ENCODE measurements at regions not wholly inside any gene's neighbourhood (a gene's known extent, or its start where the extent isn't known, plus 50 kb on each side); places are given as distances from the start of the nearest gene placed in this dataset.

DNA sequence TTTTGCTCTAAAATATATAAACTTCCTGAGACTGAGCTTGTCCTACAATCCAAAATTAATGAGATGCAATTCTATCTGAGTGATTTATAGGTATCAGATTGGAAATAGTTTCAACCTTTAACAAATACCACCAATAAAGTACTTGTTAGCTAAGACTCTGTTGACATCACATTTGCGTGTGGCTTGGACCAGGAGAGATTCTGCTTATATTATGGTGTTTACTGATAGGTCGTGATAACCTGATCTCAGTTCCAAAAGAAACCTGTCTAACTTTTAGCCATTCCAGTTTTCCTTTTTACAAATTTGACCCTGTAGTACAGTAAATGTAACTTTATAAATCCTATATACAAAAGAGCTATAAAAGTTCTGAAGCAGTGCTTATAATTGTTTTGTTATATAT, 78.4 kb upstream of the ABCA12 start (continued):
- TF ChIP-seq, protein P1, sequence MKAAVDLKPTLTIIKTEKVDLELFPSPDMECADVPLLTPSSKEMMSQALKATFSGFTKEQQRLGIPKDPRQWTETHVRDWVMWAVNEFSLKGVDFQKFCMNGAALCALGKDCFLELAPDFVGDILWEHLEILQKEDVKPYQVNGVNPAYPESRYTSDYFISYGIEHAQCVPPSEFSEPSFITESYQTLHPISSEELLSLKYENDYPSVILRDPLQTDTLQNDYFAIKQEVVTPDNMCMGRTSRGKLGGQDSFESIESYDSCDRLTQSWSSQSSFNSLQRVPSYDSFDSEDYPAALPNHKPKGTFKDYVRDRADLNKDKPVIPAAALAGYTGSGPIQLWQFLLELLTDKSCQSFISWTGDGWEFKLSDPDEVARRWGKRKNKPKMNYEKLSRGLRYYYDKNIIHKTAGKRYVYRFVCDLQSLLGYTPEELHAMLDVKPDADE (IDR thresholded peaks at IDR 0.05) = no peak
- TF ChIP-seq EZH2phosphoT487 (IDR thresholded peaks at IDR 0.05; ENCODE audit: unreplicated experiment) = no peak
- TF ChIP-seq NANOG (IDR thresholded peaks at IDR 0.05; ENCODE audit: borderline replicate concordance) = no peak
- TF ChIP-seq POLR2AphosphoS5 (IDR thresholded peaks at IDR 0.05; ENCODE audit: low read depth) = no peak
- TF ChIP-seq EZH2 (IDR thresholded peaks at IDR 0.05; ENCODE audit: low read depth, unreplicated experiment) = no peak

DNA sequence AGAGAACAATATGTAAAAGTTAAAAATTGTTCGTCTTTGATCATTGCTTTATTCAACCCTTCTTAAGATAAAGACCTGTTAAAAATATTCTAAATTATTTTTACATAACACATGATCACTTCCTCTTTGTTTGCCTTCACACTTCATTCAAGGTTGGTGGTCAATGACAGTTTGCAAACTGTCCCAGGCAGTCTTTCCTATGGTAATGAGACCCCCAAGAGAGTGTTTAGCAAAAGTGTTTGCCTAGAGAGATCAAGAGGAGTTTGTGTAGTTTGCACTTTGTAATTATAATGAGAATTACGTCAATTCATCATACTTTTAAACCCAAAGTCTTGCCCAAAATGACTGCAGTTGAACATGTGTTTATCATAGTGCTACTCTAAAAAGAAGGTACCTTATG, 77.2 kb upstream of the ABCA12 start:
- H2AFZ ChIP-seq = no peak overlapping the region
- ATAC-seq = no peak
- Mint-ChIP-seq H3K27me3 (ENCODE audit: insufficient read depth, low read depth, poor library complexity) (peaks cover 43% of the 10 kb centered on the region), H3K27ac (no peak overlapping the region), H3K36me3 (ENCODE audit: low read depth) (peaks cover 32% of the 10 kb centered on the region), H3K9me3 (peaks cover 76% of the 10 kb centered on the region), H3K4me3 (no peak overlapping the region), H3K4me1 (no peaks in the 10 kb centered on the region)
- TF ChIP-seq NANOG (IDR thresholded peaks at IDR 0.05; ENCODE audit: borderline replicate concordance) = peak; percentile 74
- TF ChIP-seq, protein P1 (IDR thresholded peaks at IDR 0.05) = no peak
- H3K4me3 ChIP-seq = no peak overlapping the region
- no peaks in the 10 kb centered on the region for H3K4me1 ChIP-seq (ENCODE audit: insufficient read depth)
- H4K20me1 ChIP-seq (replicated peaks; ENCODE audit: insufficient read depth) = no peaks in the 10 kb centered on the region
- H3F3A ChIP-seq (replicated peaks; ENCODE audit: low read depth) = no peaks in the 10 kb centered on the region
- no peak overlapping the region for H3K27ac ChIP-seq (ENCODE audit: low read depth)
- H3K79me2 ChIP-seq (replicated peaks; ENCODE audit: insufficient read depth) = no peaks in the 10 kb centered on the region
- H3K27me3 ChIP-seq (ENCODE audit: insufficient read depth) = peaks cover 66% of the 10 kb centered on the region
- H3K4me2 ChIP-seq = no peak overlapping the region
- peaks cover 14% of the 10 kb centered on the region for H3K36me3 ChIP-seq (ENCODE audit: insufficient read depth)
- DNase-seq (ENCODE audit: low spot score) = peak; percentile 8
- H3K9me2 ChIP-seq (ENCODE audit: insufficient read depth) = peaks cover 3% of the 10 kb centered on the region; the same call in 1 of the 2 replicates

DNA sequence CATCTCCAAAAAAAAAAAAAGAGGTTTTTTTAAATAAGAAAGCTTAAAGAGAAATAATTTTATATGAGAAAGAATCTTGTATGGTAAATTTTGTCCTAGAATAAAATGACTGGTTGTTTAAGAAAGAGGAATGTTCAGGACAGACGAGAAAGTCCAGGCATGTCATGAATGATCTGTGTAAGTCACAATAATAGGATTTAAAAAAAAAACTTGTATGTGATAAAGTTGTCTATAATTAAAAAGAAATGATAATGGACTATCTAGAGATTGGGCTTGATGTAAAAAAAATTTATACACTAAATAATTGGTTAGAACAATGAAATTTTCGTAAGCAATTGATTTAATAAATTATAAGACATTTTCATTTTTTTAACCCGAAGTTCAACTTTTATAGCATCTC, 71.7 kb upstream of the ABCA12 start:
- Mint-ChIP-seq H3K36me3 (ENCODE audit: low read depth) (peaks cover 39% of the 10 kb centered on the region), H3K27me3 (ENCODE audit: insufficient read depth, low read depth, poor library complexity) (peaks cover 17% of the 10 kb centered on the region), H3K9me3 (peaks cover 81% of the 10 kb centered on the region), H3K4me3 (no peak overlapping the region), H3K27ac (no peak overlapping the region), H3K4me1 (no peaks in the 10 kb centered on the region)
- Histone ChIP-seq H3K9me2 (ENCODE audit: insufficient read depth) (no peaks in the 10 kb centered on the region), H4K20me1 (replicated peaks; ENCODE audit: insufficient read depth) (no peaks in the 10 kb centered on the region), H3K4me1 (ENCODE audit: insufficient read depth) (no peaks in the 10 kb centered on the region), H3K4me2 (no peak overlapping the region), H3F3A (replicated peaks; ENCODE audit: low read depth) (no peaks in the 10 kb centered on the region), H3K79me2 (replicated peaks; ENCODE audit: insufficient read depth) (no peaks in the 10 kb centered on the region), H3K27ac (ENCODE audit: low read depth) (no peak overlapping the region), H3K36me3 (ENCODE audit: insufficient read depth) (peaks cover 33% of the 10 kb centered on the region), H3K27me3 (ENCODE audit: insufficient read depth) (peaks cover 29% of the 10 kb centered on the region), H2AFZ (no peak overlapping the region), H3K4me3 (no peak overlapping the region)
- no peak for ATAC-seq
- DNase-seq (ENCODE audit: low spot score) = no peak
- no peak for TF ChIP-seq EZH2phosphoT487 (IDR thresholded peaks at IDR 0.05; ENCODE audit: unreplicated experiment)
- TF ChIP-seq, protein P2, sequence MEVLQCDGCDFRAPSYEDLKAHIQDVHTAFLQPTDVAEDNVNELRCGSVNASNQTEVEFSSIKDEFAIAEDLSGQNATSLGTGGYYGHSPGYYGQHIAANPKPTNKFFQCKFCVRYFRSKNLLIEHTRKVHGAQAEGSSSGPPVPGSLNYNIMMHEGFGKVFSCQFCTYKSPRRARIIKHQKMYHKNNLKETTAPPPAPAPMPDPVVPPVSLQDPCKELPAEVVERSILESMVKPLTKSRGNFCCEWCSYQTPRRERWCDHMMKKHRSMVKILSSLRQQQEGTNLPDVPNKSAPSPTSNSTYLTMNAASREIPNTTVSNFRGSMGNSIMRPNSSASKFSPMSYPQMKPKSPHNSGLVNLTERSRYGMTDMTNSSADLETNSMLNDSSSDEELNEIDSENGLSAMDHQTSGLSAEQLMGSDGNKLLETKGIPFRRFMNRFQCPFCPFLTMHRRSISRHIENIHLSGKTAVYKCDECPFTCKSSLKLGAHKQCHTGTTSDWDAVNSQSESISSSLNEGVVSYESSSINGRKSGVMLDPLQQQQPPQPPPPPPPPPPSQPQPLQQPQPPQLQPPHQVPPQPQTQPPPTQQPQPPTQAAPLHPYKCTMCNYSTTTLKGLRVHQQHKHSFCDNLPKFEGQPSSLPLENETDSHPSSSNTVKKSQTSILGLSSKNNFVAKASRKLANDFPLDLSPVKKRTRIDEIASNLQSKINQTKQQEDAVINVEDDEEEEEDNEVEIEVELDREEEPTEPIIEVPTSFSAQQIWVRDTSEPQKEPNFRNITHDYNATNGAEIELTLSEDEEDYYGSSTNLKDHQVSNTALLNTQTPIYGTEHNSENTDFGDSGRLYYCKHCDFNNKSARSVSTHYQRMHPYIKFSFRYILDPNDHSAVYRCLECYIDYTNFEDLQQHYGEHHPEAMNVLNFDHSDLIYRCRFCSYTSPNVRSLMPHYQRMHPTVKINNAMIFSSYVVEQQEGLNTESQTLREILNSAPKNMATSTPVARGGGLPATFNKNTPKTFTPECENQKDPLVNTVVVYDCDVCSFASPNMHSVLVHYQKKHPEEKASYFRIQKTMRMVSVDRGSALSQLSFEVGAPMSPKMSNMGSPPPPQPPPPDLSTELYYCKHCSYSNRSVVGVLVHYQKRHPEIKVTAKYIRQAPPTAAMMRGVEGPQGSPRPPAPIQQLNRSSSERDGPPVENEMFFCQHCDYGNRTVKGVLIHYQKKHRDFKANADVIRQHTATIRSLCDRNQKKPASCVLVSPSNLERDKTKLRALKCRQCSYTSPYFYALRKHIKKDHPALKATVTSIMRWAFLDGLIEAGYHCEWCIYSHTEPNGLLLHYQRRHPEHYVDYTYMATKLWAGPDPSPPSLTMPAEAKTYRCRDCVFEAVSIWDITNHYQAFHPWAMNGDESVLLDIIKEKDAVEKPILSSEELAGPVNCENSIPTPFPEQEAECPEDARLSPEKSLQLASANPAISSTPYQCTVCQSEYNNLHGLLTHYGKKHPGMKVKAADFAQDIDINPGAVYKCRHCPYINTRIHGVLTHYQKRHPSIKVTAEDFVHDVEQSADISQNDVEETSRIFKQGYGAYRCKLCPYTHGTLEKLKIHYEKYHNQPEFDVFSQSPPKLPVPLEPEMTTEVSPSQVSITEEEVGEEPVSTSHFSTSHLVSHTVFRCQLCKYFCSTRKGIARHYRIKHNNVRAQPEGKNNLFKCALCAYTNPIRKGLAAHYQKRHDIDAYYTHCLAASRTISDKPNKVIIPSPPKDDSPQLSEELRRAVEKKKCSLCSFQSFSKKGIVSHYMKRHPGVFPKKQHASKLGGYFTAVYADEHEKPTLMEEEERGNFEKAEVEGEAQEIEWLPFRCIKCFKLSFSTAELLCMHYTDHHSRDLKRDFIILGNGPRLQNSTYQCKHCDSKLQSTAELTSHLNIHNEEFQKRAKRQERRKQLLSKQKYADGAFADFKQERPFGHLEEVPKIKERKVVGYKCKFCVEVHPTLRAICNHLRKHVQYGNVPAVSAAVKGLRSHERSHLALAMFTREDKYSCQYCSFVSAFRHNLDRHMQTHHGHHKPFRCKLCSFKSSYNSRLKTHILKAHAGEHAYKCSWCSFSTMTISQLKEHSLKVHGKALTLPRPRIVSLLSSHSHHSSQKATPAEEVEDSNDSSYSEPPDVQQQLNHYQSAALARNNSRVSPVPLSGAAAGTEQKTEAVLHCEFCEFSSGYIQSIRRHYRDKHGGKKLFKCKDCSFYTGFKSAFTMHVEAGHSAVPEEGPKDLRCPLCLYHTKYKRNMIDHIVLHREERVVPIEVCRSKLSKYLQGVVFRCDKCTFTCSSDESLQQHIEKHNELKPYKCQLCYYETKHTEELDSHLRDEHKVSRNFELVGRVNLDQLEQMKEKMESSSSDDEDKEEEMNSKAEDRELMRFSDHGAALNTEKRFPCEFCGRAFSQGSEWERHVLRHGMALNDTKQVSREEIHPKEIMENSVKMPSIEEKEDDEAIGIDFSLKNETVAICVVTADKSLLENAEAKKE (CRISPR knock-in tag; IDR thresholded peaks at IDR 0.05) = no peak
- TF ChIP-seq POLR2AphosphoS5 (IDR thresholded peaks at IDR 0.05; ENCODE audit: low read depth) = no peak
- TF ChIP-seq, protein P3, sequence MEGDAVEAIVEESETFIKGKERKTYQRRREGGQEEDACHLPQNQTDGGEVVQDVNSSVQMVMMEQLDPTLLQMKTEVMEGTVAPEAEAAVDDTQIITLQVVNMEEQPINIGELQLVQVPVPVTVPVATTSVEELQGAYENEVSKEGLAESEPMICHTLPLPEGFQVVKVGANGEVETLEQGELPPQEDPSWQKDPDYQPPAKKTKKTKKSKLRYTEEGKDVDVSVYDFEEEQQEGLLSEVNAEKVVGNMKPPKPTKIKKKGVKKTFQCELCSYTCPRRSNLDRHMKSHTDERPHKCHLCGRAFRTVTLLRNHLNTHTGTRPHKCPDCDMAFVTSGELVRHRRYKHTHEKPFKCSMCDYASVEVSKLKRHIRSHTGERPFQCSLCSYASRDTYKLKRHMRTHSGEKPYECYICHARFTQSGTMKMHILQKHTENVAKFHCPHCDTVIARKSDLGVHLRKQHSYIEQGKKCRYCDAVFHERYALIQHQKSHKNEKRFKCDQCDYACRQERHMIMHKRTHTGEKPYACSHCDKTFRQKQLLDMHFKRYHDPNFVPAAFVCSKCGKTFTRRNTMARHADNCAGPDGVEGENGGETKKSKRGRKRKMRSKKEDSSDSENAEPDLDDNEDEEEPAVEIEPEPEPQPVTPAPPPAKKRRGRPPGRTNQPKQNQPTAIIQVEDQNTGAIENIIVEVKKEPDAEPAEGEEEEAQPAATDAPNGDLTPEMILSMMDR (conservative IDR thresholded peaks at IDR 0.05; ENCODE audit: low read depth in 2 of 2) = no peak

Data from GM23338 (cell line).